HEK293 (cell line): ENCODE measurements at regions not wholly inside any gene's neighbourhood (a gene's known extent, or its start where the extent isn't known, plus 50 kb on each side); places are given as distances from the start of the nearest gene placed in this dataset.
A peak's percentile ranks its signal among the peaks of the same experiment; 100 is the strongest.
"Not testable (repeated sequence)": the region's sequence is repeated elsewhere in the genome, so short reads cannot be mapped to it uniquely, and the experiment has no call there.

Experiments used
- CTCF ChIA-PET: fragments of 350-600 bp; formaldehyde crosslinking; extraction: SDS; loops from one replicate; lab custom pipeline; 2021; ENCODE audit warnings: antibody characterized with exemption; lab: Yijun Ruan, JAX
- POLR2A ChIA-PET: fragments of 300-600 bp; formaldehyde crosslinking; extraction: SDS; loops from one replicate; lab custom pipeline; 2020; ENCODE audit warnings: antibody characterized with exemption, inconsistent platforms; lab: Yijun Ruan, JAX
- H3K27ac ChIP-seq: fragments of 200-500 bp; sonication (Bioruptor generic); 2 replicates; pipeline ENCODE4 v1.5.1; 2014; ENCODE audit warnings: low read depth, low read length, control low read depth, inconsistent platforms; ENCODE audit errors: extremely low read depth
- H3K36me3 ChIP-seq, 2 experiments: fragments of 200-500 bp in 1 of 2; sonication (Bioruptor generic) in 1 of 2; 1 replicate in 1 of 2; 2 replicates in 1 of 2; pipeline ENCODE4 v1.5.1; 2014 to 2017; ENCODE audit warnings: inconsistent platforms in 2 of 2, low read length in 2 of 2; ENCODE audit not compliant: control insufficient read depth in 2 of 2, insufficient read depth in 1 of 2
- H3K4me1 ChIP-seq: fragments of 200-500 bp; sonication (Bioruptor generic); 2 replicates; pipeline ENCODE4 v1.5.1; 2014; ENCODE audit warnings: mild to moderate bottlenecking, low read length, inconsistent platforms; ENCODE audit not compliant: control insufficient read depth, insufficient read depth
- H3K4me3 ChIP-seq: 2 replicates; pipeline ENCODE4 v1.5.1; 2011; ENCODE audit warnings: low read depth, mild to moderate bottlenecking, control low read depth, low read length, moderate library complexity
- H3K9me3 ChIP-seq: fragments of 200-500 bp; sonication (Bioruptor generic); 2 replicates; pipeline ENCODE4 v1.5.1; 2014; ENCODE audit warnings: low read depth, low read length, inconsistent platforms; ENCODE audit not compliant: control insufficient read depth, insufficient read depth
- BCL6B ChIP-seq: fragments of 450-650 bp; formaldehyde crosslinking; IDR thresholded peaks from 2 replicates; pipeline ENCODE4 v1.5.1; 2017; ENCODE audit warnings: missing biosample characterization, missing genetic modification characterization
- EGR2 ChIP-seq: fragments of 450-650 bp; formaldehyde crosslinking; IDR thresholded peaks from 2 replicates; pipeline ENCODE4 v1.5.1; 2016; ENCODE audit warnings: low read depth, missing biosample characterization, missing genetic modification characterization
- FEZF1 ChIP-seq: fragments of 450-650 bp; formaldehyde crosslinking; IDR thresholded peaks from 2 replicates; pipeline ENCODE4 v1.5.1; 2016; ENCODE audit warnings: missing biosample characterization, missing genetic modification characterization
- KLF17 ChIP-seq: fragments of 450-650 bp; formaldehyde crosslinking; IDR thresholded peaks from 2 replicates; pipeline ENCODE4 v1.5.1; 2016; ENCODE audit warnings: missing biosample characterization, missing genetic modification characterization
- OVOL3 ChIP-seq: fragments of 450-650 bp; formaldehyde crosslinking; IDR thresholded peaks from 2 replicates; pipeline ENCODE4 v1.5.1; 2016; ENCODE audit warnings: missing biosample characterization, missing genetic modification characterization
- PRDM6 ChIP-seq: fragments of 450-650 bp; formaldehyde crosslinking; IDR thresholded peaks from 2 replicates; pipeline ENCODE4 v1.5.1; 2017; ENCODE audit warnings: missing biosample characterization, missing genetic modification characterization
- TRIM28 ChIP-seq: IDR thresholded peaks from 2 replicates; pipeline ENCODE4 v1.6.1; 2011; ENCODE audit warnings: low read length, control low read depth, borderline replicate concordance
- ZBTB20 ChIP-seq: fragments of 450-650 bp; formaldehyde crosslinking; IDR thresholded peaks from 2 replicates; pipeline ENCODE4 v1.5.1; 2016; ENCODE audit warnings: missing biosample characterization, missing genetic modification characterization
- ZBTB48 ChIP-seq: fragments of 450-650 bp; formaldehyde crosslinking; IDR thresholded peaks from 2 replicates; pipeline ENCODE4 v1.5.1; 2016; ENCODE audit warnings: missing biosample characterization, missing genetic modification characterization
- ZFHX2 ChIP-seq: fragments of 450-650 bp; formaldehyde crosslinking; conservative IDR thresholded peaks from 2 replicates; pipeline ENCODE4 v1.5.1; 2016; ENCODE audit warnings: missing biosample characterization, missing genetic modification characterization
- ZNF112 ChIP-seq: fragments of 450-650 bp; formaldehyde crosslinking; IDR thresholded peaks from 2 replicates; pipeline ENCODE4 v1.5.0; 2017; ENCODE audit warnings: missing biosample characterization, missing genetic modification characterization
- ZNF174 ChIP-seq: fragments of 450-650 bp; formaldehyde crosslinking; IDR thresholded peaks from 2 replicates; pipeline ENCODE4 v1.5.0; 2017; ENCODE audit warnings: missing biosample characterization, mild to moderate bottlenecking, missing genetic modification characterization
- ZNF175 ChIP-seq: fragments of 450-650 bp; formaldehyde crosslinking; IDR thresholded peaks from 2 replicates; pipeline ENCODE4 v1.5.1; 2016; ENCODE audit warnings: missing biosample characterization, missing genetic modification characterization
- ZNF184 ChIP-seq: fragments of 450-650 bp; IDR thresholded peaks from 2 replicates; pipeline ENCODE4 v1.5.1; 2018; ENCODE audit warnings: missing biosample characterization, mild to moderate bottlenecking, missing genetic modification characterization
- ZNF223 ChIP-seq: fragments of 450-650 bp; formaldehyde crosslinking; IDR thresholded peaks from 2 replicates; pipeline ENCODE4 v1.5.1; 2016; ENCODE audit warnings: missing biosample characterization, missing genetic modification characterization
- ZNF366 ChIP-seq: fragments of 450-650 bp; formaldehyde crosslinking; conservative IDR thresholded peaks from 2 replicates; pipeline ENCODE4 v1.5.1; 2016; ENCODE audit warnings: missing biosample characterization, missing genetic modification characterization
- ZNF416 ChIP-seq: fragments of 450-650 bp; formaldehyde crosslinking; IDR thresholded peaks from 2 replicates; pipeline ENCODE4 v1.5.1; 2016; ENCODE audit warnings: missing biosample characterization, missing genetic modification characterization
- ZNF501 ChIP-seq: fragments of 450-650 bp; formaldehyde crosslinking; IDR thresholded peaks from 2 replicates; pipeline ENCODE4 v1.5.1; 2016; ENCODE audit warnings: missing biosample characterization, missing genetic modification characterization
- ZNF610 ChIP-seq: fragments of 450-650 bp; formaldehyde crosslinking; IDR thresholded peaks from 2 replicates; pipeline ENCODE4 v1.5.1; 2016; ENCODE audit warnings: missing biosample characterization, missing genetic modification characterization, borderline replicate concordance
- TF ChIP-seq, protein P1 (sequence below): fragments of 450-650 bp; formaldehyde crosslinking; IDR thresholded peaks from 2 replicates; pipeline ENCODE4 v1.5.1; 2016; ENCODE audit warnings: missing biosample characterization, missing genetic modification characterization
- TF ChIP-seq, protein P2 (sequence below): fragments of 450-650 bp; formaldehyde crosslinking; IDR thresholded peaks from 2 replicates; pipeline ENCODE4 v1.5.1; 2017; ENCODE audit warnings: missing biosample characterization, mild to moderate bottlenecking, missing genetic modification characterization, moderate library complexity

- ChIA-PET CTCF (no interaction called here), POLR2A (no interaction called here)
- Histone ChIP-seq H3K4me3 (no peak overlapping the region), H3K9me3 (no peaks in the 10 kb centered on the region), H3K4me1 (no peaks in the 10 kb centered on the region), H3K36me3 (no peaks in the 10 kb centered on the region), H3K27ac (no peak overlapping the region)
- TF ChIP-seq TRIM28 (no peak), FEZF1 (tag by site-specific recombination) (no peak), BCL6B (tag by site-specific recombination) (no peak), ZNF174 (tag by site-specific recombination) (no peak), ZNF223 (tag by site-specific recombination) (no peak), ZNF112 (no peak), OVOL3 (tag by site-specific recombination) (no peak), ZNF175 (tag by site-specific recombination) (no peak), ZNF610 (tag by site-specific recombination) (no peak), ZBTB20 (tag by site-specific recombination) (no peak), ZNF184 (tag by site-specific recombination) (no peak), ZBTB48 (no peak), ZNF416 (no peak), ZNF366 (tag by site-specific recombination) (no peak), PRDM6 (no peak), ZNF501 (no peak)
- TF ChIP-seq, protein P1, sequence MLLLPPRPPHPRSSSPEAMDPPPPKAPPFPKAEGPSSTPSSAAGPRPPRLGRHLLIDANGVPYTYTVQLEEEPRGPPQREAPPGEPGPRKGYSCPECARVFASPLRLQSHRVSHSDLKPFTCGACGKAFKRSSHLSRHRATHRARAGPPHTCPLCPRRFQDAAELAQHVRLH (tag by site-specific recombination): no peak
- TF ChIP-seq, protein P2, sequence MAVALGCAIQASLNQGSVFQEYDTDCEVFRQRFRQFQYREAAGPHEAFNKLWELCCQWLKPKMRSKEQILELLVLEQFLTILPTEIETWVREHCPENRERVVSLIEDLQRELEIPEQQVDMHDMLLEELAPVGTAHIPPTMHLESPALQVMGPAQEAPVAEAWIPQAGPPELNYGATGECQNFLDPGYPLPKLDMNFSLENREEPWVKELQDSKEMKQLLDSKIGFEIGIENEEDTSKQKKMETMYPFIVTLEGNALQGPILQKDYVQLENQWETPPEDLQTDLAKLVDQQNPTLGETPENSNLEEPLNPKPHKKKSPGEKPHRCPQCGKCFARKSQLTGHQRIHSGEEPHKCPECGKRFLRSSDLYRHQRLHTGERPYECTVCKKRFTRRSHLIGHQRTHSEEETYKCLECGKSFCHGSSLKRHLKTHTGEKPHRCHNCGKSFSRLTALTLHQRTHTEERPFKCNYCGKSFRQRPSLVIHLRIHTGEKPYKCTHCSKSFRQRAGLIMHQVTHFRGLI (tag by site-specific recombination): no peak
Measured at GRCh38 chr6:170146640-170147039, 144.2 kb downstream of the DLL1 start.

- H3K36me3 ChIP-seq, H3K4me1 ChIP-seq, H3K27ac ChIP-seq, POLR2A ChIA-PET, H3K4me3 ChIP-seq, H3K9me3 ChIP-seq, CTCF ChIA-PET: not testable (repeated sequence)
Measured at GRCh38 chr6:170146131-170146530, 144.7 kb downstream of the DLL1 start.

DNA sequence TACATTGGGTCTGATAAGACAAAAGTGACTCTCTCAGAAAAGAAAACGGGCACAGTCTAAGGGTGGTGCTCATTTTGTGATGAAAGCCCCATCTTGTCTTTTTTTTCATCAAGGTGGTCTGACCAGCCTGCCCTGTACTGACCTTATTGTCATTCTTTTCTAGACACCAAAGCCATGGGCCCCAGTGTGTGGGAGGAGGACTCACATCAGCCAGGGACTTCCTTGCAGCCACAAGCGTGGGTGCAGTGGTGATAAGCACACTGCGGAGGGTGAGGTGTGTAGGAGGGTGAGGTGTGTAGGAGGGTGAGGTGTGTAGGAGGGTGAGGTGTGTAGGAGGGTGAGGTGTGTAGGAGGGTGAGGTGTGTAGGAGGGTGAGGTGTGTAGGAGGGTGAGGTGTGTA, 145.2 kb downstream of the DLL1 start:
- H3K9me3 ChIP-seq, POLR2A ChIA-PET, H3K4me1 ChIP-seq, H3K4me3 ChIP-seq, H3K27ac ChIP-seq, H3K36me3 ChIP-seq: not testable (repeated sequence)
- TF ChIP-seq ZFHX2 (tag by site-specific recombination): peak; percentile 76
- TF ChIP-seq EGR2 (tag by site-specific recombination): peak; percentile 40; the same call in 1 of the 2 replicates
- peak; percentile 59 for TF ChIP-seq KLF17 (tag by site-specific recombination)
- CTCF ChIA-PET: interaction anchor here (0.7 kb wide), 1 partner anchor 268 kb away, joined by 3 read pairs; no protein-coding TSS in a partner anchor
